GM21423 (cell line): ENCODE measurements at regions not wholly inside any gene's neighbourhood (a gene's known extent, or its start where the extent isn't known, plus 50 kb on each side); places are given as distances from the start of the nearest gene placed in this dataset.

Source experiments
- ATAC-seq: cut with Tn5 transposase; IDR thresholded peaks from one replicate; pipeline ENCODE4 v1.9.1; 2021; ENCODE audit warnings: mild to moderate bottlenecking, moderate library complexity; ENCODE audit not compliant: unreplicated experiment

GRCh38 chr7:12882710-12883109 lies 195.3 kb downstream of the ARL4A start:
- ATAC-seq = no peak

- no peak for ATAC-seq
Observed at GRCh38 chr7:12884033-12884432, 196.6 kb downstream of the ARL4A start.

- no peak for ATAC-seq
Observed at GRCh38 chr7:12884856-12885440, 197.5 kb downstream of the ARL4A start.

- no peak for ATAC-seq
Observed at GRCh38 chr7:12888717-12889116, 201.3 kb downstream of the ARL4A start.

GRCh38 chr7:12889391-12889790 lies 202.0 kb downstream of the ARL4A start:
- ATAC-seq = no peak

GRCh38 chr7:12890586-12890985 lies 203.2 kb downstream of the ARL4A start:
- ATAC-seq = no peak

- no peak for ATAC-seq
Observed at GRCh38 chr7:12893292-12893691, 205.9 kb downstream of the ARL4A start.

GRCh38 chr7:12895296-12895695 lies 207.9 kb downstream of the ARL4A start:
- ATAC-seq = no peak

GRCh38 chr7:12896316-12896715 lies 208.9 kb downstream of the ARL4A start:
- no peak for ATAC-seq

GRCh38 chr7:12898004-12898403 lies 210.6 kb downstream of the ARL4A start:
- ATAC-seq = no peak

- no peak for ATAC-seq
Observed at GRCh38 chr7:12898620-12899019, 211.2 kb downstream of the ARL4A start.

- no peak for ATAC-seq
Observed at GRCh38 chr7:12905671-12906070, 218.2 kb downstream of the ARL4A start.

GRCh38 chr7:12907774-12908173 lies 220.3 kb downstream of the ARL4A start:
- ATAC-seq = no peak

GRCh38 chr7:12909483-12909882 lies 222.1 kb downstream of the ARL4A start:
- ATAC-seq = no peak

- no peak for ATAC-seq
Observed at GRCh38 chr7:12911053-12911452, 223.6 kb downstream of the ARL4A start.

GRCh38 chr7:12913002-12913401 lies 225.6 kb downstream of the ARL4A start:
- no peak for ATAC-seq

- ATAC-seq = no peak
Observed at GRCh38 chr7:12917801-12918200, 230.4 kb downstream of the ARL4A start.

- ATAC-seq = no peak
Observed at GRCh38 chr7:12921751-12922345, 234.4 kb downstream of the ARL4A start.

GRCh38 chr7:12923971-12924370 lies 236.5 kb downstream of the ARL4A start:
- no peak for ATAC-seq

GRCh38 chr7:12926206-12926605 lies 238.8 kb downstream of the ARL4A start:
- ATAC-seq = no peak

GRCh38 chr7:12927635-12928434 lies 240.4 kb downstream of the ARL4A start:
- ATAC-seq = no peak

GRCh38 chr7:12929476-12930140 lies 242.2 kb downstream of the ARL4A start:
- peak; percentile 70 for ATAC-seq
